GM18511 (cell line): ENCODE measurements at regions not wholly inside any gene's neighbourhood (a gene's known extent, or its start where the extent isn't known, plus 50 kb on each side); places are given as distances from the start of the nearest gene placed in this dataset.

ENCODE experiments used
- ATAC-seq: cut with Tn5 transposase; IDR thresholded peaks from one replicate; pipeline ENCODE4 v1.9.1; 2021; ENCODE audit warnings: mild to moderate bottlenecking, moderate library complexity; ENCODE audit not compliant: unreplicated experiment

DNA sequence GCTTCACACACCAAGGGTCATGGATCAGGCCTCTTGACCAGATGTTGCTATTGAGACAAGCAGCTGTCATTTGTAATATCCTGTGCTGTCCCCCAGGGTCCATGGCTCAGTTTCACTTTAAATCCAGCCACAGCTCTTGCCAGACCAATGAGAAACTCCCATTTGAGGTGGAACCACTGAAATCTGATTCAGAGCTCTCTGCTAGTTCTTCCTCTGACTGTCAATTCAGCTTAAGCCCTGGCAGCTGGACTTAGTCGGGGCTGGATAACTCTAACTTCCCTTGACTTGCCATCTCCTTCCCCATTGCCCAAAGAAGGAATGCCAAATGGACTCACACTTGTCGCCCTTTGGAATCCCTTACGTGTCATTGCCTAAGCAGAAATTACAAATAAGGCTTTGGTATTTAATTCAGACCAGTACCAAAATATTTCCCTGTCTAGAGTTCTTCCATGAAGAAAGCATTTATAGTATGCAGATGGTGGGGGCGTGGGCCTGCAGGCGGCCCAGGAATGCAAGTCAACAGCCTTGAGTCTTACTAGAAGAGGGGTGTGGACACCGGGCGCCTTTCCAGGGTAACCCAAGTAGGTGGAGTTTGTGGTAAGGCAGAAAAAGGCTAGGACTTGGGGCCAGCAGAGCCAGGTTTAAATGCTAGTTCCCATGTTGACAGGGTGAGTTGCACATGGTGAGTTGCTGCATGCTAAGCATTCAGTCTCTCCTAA is 96.9 kb upstream of the TMPO start:
- peak; percentile 76 for ATAC-seq

DNA sequence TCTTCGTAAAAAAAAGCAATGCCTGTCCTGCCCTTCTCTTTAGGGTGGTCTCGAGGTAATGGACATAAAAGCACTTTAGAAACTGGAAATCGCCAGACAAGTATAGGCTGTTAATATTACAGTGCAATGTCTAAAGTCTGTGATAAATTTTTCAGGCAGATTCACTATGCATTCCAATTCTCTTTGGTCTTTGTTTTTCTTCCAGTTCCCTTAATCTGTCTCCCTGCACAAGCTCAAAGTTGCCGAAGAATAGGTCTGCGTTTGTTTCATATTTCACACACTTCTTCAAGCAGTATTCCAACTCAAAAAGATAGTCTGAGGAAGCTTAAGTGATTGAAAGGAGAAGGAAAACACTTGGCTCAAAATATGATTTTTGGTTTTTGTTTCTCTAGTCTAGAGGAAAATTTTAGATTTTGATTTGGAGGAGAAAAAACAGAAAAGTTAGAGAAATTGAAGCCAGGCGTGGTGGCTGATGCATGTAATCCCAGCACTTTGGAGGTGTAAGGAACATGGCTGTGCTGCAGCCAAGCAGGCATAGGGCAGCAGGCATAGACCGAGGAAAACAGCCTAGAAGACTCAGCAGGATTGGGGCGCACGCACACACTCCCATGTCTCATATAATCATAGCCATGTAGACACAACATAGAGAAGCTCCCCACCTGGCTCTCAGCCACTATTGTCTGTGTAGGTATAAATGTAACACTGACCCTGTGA is 96.2 kb upstream of the TMPO start:
- no peak for ATAC-seq

DNA sequence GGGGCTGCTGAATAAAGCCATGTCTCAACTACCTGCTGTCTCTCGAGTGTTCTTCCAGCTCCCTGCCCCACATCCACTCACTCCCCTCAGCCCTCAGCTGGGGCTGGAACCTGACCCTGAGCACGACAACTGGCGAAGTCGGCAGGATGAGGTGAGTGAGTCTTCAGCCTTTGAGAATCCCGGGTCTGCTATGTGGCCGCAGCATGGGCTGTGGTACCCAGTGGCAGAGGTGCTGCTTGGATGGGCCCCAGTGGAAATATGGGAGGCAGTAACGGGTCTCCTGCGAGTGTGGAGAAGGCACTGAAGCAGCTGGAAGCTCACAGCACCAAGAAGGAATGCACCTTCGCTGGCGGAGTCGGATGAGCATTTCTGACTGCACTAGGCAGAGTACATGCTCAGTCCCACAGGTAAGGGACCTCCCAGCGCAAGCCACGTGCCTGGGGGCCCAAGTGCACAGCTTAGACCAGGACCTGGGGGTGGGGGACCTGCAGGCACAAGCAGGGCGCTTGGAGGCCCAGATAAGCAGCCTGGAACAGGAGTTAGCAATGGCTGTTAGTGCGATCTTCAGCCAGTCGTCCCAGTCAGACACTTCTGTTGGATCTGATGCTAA is 95.5 kb upstream of the TMPO start:
- no peak for ATAC-seq

DNA sequence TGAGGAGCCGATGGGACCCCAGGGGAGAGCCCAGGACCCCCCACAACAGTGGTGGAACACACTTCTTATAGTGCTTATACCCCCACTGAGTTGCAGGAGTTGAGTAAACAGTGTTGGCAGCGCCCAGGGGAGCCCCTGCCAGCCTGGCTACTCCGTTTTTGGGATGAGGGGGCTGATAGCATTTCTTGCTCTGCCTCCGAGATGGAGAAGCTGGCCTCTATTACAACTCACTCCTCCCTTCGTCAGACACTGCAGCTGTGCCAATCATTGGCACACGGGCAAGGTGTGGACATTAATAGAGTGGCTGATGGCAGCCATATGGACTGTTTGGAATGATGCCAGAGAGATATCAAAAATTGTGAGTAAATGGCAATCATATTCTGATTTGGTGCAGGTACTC is 94.9 kb upstream of the TMPO start:
- ATAC-seq = no peak

GRCh38 chr12:98421316-98421715 is 94.1 kb upstream of the TMPO start:
- ATAC-seq = no peak

- no peak for ATAC-seq
Measured at GRCh38 chr12:98422359-98422758, 93.0 kb upstream of the TMPO start.

- no peak for ATAC-seq
Measured at GRCh38 chr12:98422812-98423211, 92.6 kb upstream of the TMPO start.

GRCh38 chr12:98423963-98424362 is 91.4 kb upstream of the TMPO start:
- ATAC-seq = no peak

DNA sequence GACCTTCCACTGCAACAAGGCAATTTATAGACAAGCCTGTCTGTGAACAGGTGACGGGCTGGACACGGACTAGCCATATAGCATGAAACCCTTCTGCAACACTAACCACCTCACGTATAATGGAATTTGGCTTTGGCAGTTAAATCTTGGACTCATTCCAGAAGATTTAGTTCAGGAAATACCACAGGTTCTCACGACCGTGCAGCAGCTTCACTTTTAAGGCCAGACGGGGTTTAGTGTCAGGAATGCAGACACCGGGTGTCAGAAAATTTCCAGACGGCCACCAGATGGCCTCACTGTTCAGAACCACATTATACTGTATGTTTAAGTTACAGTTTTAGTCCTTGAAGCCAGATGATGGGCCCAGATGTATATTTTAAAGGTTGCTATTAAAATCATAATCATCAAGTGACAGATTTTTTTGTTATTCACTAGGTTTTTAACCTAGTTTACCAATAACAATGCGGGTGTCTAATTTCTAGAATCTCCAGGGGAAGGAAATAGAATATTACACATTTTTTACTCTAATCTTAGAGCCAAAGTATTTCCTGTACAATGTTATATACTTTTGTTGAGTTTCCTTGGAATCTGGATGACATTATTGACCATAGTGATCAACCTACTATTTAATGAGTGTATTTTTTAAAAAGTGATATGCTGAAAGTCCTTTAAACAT is 90.5 kb upstream of the TMPO start:
- ATAC-seq = peak; percentile 90

DNA sequence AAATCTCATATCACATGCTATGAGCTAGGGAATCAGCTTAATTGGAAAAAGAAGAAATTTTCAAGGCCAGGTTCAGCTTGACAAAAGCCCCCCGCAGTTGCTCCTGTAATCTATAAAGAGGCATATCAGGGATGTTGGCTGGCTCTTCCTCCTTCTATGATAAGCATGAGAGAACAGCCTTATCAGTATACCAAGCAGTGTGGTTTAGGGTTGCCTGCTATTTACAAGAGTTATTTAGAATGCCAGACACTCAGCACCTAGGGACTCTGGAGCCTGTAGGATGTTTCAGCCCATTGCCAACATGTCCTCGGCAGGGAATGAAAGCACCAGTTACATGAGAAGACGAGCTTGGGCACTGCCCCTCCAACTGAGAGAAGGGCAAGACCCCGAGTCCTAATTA is 89.5 kb upstream of the TMPO start:
- no peak for ATAC-seq

DNA sequence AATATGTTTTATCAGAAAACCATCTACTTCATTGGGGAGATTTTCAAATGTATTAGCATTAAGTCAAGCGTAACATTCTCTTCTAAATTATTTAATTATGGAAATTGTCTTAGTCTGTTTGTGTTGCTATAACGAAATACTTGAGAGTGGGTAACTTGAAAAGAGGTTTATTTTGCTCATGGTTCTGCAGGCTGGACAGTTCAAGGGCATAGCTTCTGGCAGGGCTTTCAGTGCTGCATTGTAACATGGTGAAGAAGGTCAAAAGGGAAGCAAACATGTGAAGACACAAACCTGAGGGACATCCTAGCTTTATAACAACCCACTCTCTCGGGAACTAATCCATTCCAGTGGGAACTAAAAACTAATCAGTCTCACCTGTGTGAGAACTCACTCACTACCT is 84.3 kb upstream of the TMPO start:
- no peak for ATAC-seq

GRCh38 chr12:98437166-98437565 is 78.2 kb upstream of the TMPO start:
- ATAC-seq = no peak

- no peak for ATAC-seq
Measured at GRCh38 chr12:98437806-98438595, 77.4 kb upstream of the TMPO start.

DNA sequence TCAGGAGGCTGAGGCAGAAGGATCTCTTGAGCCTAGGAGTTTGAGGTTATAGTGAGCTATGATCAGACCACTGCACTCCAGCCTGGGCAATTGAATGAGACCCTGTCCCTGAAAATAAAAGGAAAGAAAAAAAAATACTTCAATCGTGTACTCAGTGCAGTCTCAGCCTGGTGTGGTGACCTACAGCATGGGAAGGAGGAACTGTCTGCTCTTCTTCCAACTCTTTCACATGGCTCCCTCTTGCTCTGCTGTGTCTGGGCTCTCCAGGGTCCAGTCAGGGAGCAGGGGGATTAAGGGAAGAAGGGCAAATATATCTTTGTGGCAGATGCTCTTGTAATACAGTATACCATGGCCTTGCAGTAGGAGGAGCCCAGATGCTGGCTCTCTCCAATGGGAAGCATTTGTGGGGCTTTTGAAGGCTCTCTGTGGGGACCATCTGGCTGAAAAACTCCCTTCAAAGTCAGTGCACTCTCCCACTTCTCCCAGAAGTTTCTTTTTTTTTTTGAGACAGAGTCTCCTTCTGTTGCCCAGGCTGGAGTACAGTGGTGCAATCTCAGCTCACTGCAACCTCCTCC is 76.6 kb upstream of the TMPO start:
- no peak for ATAC-seq

DNA sequence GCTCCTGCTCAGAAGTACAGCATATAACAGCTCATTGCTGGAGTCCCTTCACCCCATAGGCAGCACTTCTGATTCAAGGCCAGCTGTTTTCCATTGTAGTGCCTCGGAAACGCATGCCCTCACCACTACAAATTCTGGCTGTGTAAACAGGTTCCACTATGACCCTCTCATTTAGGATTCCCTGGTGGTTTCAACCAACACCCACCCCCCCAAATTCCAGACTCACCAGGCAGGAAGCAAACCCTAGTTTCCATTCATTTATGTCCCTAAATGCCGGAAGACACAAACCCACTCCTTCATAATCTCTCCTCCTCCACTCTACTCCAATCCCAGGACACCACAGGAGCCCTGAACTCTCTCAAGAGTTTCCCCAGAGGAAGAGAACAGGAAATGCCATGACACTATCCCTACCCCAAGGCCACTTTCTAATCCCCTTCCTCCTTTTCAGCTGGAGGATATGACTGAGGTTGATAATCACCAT is 75.9 kb upstream of the TMPO start:
- ATAC-seq = no peak

GRCh38 chr12:98439981-98440581 is 75.3 kb upstream of the TMPO start:
- no peak for ATAC-seq

DNA sequence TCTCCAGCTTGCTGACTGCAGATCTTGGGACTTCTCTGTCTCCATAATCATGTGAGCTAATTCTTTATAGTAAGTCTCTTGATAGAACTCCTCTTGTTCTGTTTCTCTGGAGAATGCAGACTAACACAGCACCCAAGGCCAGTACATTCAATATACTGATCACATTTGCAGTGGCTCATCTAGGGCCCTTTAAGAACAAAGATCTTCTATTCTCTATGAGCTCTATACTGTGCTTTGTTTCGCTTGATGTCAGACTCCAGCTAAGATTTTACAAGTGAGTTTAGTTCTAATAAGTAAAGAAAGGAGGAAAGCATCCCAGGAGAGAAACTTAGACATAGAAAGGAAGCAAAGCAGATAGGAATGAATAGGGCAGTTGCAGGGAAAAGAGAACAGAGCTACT is 69.3 kb upstream of the TMPO start:
- no peak for ATAC-seq

GRCh38 chr12:98446682-98447081 is 68.7 kb upstream of the TMPO start:
- ATAC-seq = no peak

- ATAC-seq = no peak
Measured at GRCh38 chr12:98449584-98449983, 65.8 kb upstream of the TMPO start.

- ATAC-seq = no peak
Measured at GRCh38 chr12:98453070-98453469, 62.3 kb upstream of the TMPO start.
